ENCODE measurements at regions not wholly inside any gene's neighbourhood (a gene's known extent, or its start where the extent isn't known, plus 50 kb on each side); places are given as distances from the start of the nearest gene placed in this dataset.
"Not testable (repeated sequence)": the region's sequence is repeated elsewhere in the genome, so short reads cannot be mapped to it uniquely, and the experiment has no call there.

GRCh38 chr3:67064105-67064504 is 66.0 kb downstream of the KBTBD8 start:
- DNase-seq (ENCODE audit: low read depth in 2 of 2) = no peak

- DNase-seq (ENCODE audit: low read depth in 2 of 2) = no peak
Measured at GRCh38 chr3:67067251-67067650, 69.1 kb downstream of the KBTBD8 start.

GRCh38 chr3:67072640-67073039 is 74.5 kb downstream of the KBTBD8 start:
- not testable (repeated sequence) for DNase-seq (ENCODE audit: low read depth in 2 of 2)

GRCh38 chr3:67073812-67074211 is 75.7 kb downstream of the KBTBD8 start:
- DNase-seq (ENCODE audit: low read depth in 2 of 2) = no peak

- no peak for DNase-seq (ENCODE audit: low read depth in 2 of 2)
Measured at GRCh38 chr3:67075295-67075694, 77.2 kb downstream of the KBTBD8 start.

GRCh38 chr3:67076607-67077006 is 78.5 kb downstream of the KBTBD8 start:
- no peak for DNase-seq (ENCODE audit: low read depth in 2 of 2)

GRCh38 chr3:67077656-67078055 is 79.5 kb downstream of the KBTBD8 start:
- DNase-seq (ENCODE audit: low read depth in 2 of 2) = no peak

GRCh38 chr3:67082533-67083024 is 84.5 kb downstream of the KBTBD8 start:
- DNase-seq (ENCODE audit: low read depth in 2 of 2) = no peak

GRCh38 chr3:67083277-67083676 is 85.2 kb downstream of the KBTBD8 start:
- peak; percentile 5 to 22 for DNase-seq (ENCODE audit: low read depth in 2 of 2)

GRCh38 chr3:67087788-67088187 is 89.7 kb downstream of the KBTBD8 start:
- DNase-seq (ENCODE audit: low read depth in 2 of 2) = no peak

GRCh38 chr3:67090474-67090873 is 92.4 kb downstream of the KBTBD8 start:
- no peak for DNase-seq (ENCODE audit: low read depth in 2 of 2)

- DNase-seq (ENCODE audit: low read depth in 2 of 2) = no peak
Measured at GRCh38 chr3:67093305-67093704, 95.2 kb downstream of the KBTBD8 start.

- DNase-seq (ENCODE audit: low read depth in 2 of 2) = no peak
Measured at GRCh38 chr3:67094167-67094566, 96.1 kb downstream of the KBTBD8 start.

- DNase-seq (ENCODE audit: low read depth in 2 of 2) = no peak
Measured at GRCh38 chr3:67094774-67095173, 96.7 kb downstream of the KBTBD8 start.

GRCh38 chr3:67104388-67104787 is 106.3 kb downstream of the KBTBD8 start:
- no peak for DNase-seq (ENCODE audit: low read depth in 2 of 2)

GRCh38 chr3:67106874-67107273 is 108.8 kb downstream of the KBTBD8 start:
- DNase-seq (ENCODE audit: low read depth in 2 of 2) = no peak

GRCh38 chr3:67109651-67110204 is 111.6 kb downstream of the KBTBD8 start:
- no peak for DNase-seq (ENCODE audit: low read depth in 2 of 2)

- peak; percentile 73 to 75 for DNase-seq (ENCODE audit: low read depth in 2 of 2)
Measured at GRCh38 chr3:67113802-67114407, 115.8 kb downstream of the KBTBD8 start.

GRCh38 chr3:67118122-67118521 is 120.0 kb downstream of the KBTBD8 start:
- no peak for DNase-seq (ENCODE audit: low read depth in 2 of 2)

GRCh38 chr3:67118635-67119034 is 120.5 kb downstream of the KBTBD8 start:
- no peak for DNase-seq (ENCODE audit: low read depth in 2 of 2)

GRCh38 chr3:67123914-67124313 is 125.8 kb downstream of the KBTBD8 start:
- DNase-seq (ENCODE audit: low read depth in 2 of 2) = no peak

GRCh38 chr3:67127254-67127653 is 129.1 kb downstream of the KBTBD8 start:
- no peak for DNase-seq (ENCODE audit: low read depth in 2 of 2)

GRCh38 chr3:67142432-67142831 is 144.3 kb downstream of the KBTBD8 start:
- no peak for DNase-seq (ENCODE audit: low read depth in 2 of 2)

GRCh38 chr3:67145738-67146137 is 147.6 kb downstream of the KBTBD8 start:
- no peak for DNase-seq (ENCODE audit: low read depth in 2 of 2)

Measured in stimulated activated CD4-positive, alpha-beta T cell treated with anti-CD3 and anti-CD28 coated beads, Interleukin-4, amount 100 ng/mL, for 48 hours (primary cell).